DMS153 treated with DMSO at 0.1 percent for 48 hours (cell line): ENCODE measurements at regions not wholly inside any gene's neighbourhood (a gene's known extent, or its start where the extent isn't known, plus 50 kb on each side); places are given as distances from the start of the nearest gene placed in this dataset.

ENCODE experiments used
- DNase-seq: peaks from one replicate; lab custom pipeline; 2025; ENCODE audit not compliant: unreplicated experiment; lab: John Stamatoyannopoulos, UW

- DNase-seq, result no peak
Measured at GRCh38 chr14:49999146-49999761, 106.4 kb downstream of the ARF6 start.

- DNase-seq, result no peak
Measured at GRCh38 chr14:49999826-50000379, 107.0 kb downstream of the ARF6 start.

- DNase-seq, result no peak
Measured at GRCh38 chr14:50000380-50001150, 107.7 kb downstream of the ARF6 start.

GRCh38 chr14:50001151-50001998, 108.5 kb downstream of the ARF6 start:
- peak; percentile 57 for DNase-seq

- DNase-seq, result peak; percentile 27
Measured at GRCh38 chr14:50001999-50002925, 109.4 kb downstream of the ARF6 start.

- no peak for DNase-seq
Measured at GRCh38 chr14:50002926-50003212, 110.0 kb downstream of the ARF6 start.

GRCh38 chr14:50003213-50004021, 110.5 kb downstream of the ARF6 start:
- DNase-seq, result peak; percentile 43

GRCh38 chr14:50006141-50006540, 110.2 kb downstream of the VCPKMT start:
- no peak for DNase-seq

GRCh38 chr14:50007123-50007903, 109.1 kb downstream of the VCPKMT start:
- no peak for DNase-seq

GRCh38 chr14:50008562-50008961, 107.8 kb downstream of the VCPKMT start:
- no peak for DNase-seq

GRCh38 chr14:50008974-50009373, 107.4 kb downstream of the VCPKMT start:
- DNase-seq, result no peak

- no peak for DNase-seq
Measured at GRCh38 chr14:50010752-50011151, 105.6 kb downstream of the VCPKMT start.

- no peak for DNase-seq
Measured at GRCh38 chr14:50011242-50011641, 105.1 kb downstream of the VCPKMT start.

GRCh38 chr14:50012644-50013043, 103.7 kb downstream of the VCPKMT start:
- DNase-seq, result no peak

- DNase-seq, result no peak
Measured at GRCh38 chr14:50013198-50013918, 103.0 kb downstream of the VCPKMT start.

- no peak for DNase-seq
Measured at GRCh38 chr14:50013934-50014333, 102.4 kb downstream of the VCPKMT start.

- no peak for DNase-seq
Measured at GRCh38 chr14:50014809-50015430, 101.5 kb downstream of the VCPKMT start.

GRCh38 chr14:50015716-50016115, 100.7 kb downstream of the VCPKMT start:
- no peak for DNase-seq
